Keratinocyte (primary cell): ENCODE measurements at regions not wholly inside any gene's neighbourhood (a gene's known extent, or its start where the extent isn't known, plus 50 kb on each side); places are given as distances from the start of the nearest gene placed in this dataset.

ENCODE experiments used
- DNase-seq: peaks from one replicate; pipeline ENCODE4 v3.0.0-alpha.2; 2011; ENCODE audit warnings: low read depth, missing footprints, low spot score
- FAIRE-seq: peaks from 2 replicates; lab custom pipeline; 2011; peaks lifted over from hg19 to GRCh38; lab: Jason Lieb, UNC
- H2AFZ ChIP-seq: 2 replicates; pipeline ENCODE4 v1.6.0; 2012; ENCODE audit warnings: low read length, control low read depth, inconsistent platforms; ENCODE audit not compliant: control insufficient read depth
- H3K27ac ChIP-seq: 2 replicates; pipeline ENCODE4 v1.5.1; 2011; ENCODE audit warnings: low read length; ENCODE audit not compliant: control insufficient read depth, insufficient read depth
- H3K27me3 ChIP-seq: 3 replicates; pipeline ENCODE4 v1.6.0; 2011; ENCODE audit warnings: low read length; ENCODE audit not compliant: control insufficient read depth, insufficient read depth; ENCODE audit errors: extremely low read depth
- H3K36me3 ChIP-seq, 2 experiments: 2 replicates in 1 of 2; 3 replicates in 1 of 2; pipeline ENCODE4 v1.5.1; 2011; ENCODE audit warnings: low read length in 2 of 2, mild to moderate bottlenecking in 1 of 2; ENCODE audit not compliant: control insufficient read depth in 2 of 2, insufficient read depth in 2 of 2; ENCODE audit errors: extremely low read depth in 1 of 2
- H3K4me1 ChIP-seq: 3 replicates; pipeline ENCODE4 v1.5.1; 2011; ENCODE audit warnings: low read length; ENCODE audit not compliant: control insufficient read depth, insufficient read depth; ENCODE audit errors: extremely low read depth
- H3K4me2 ChIP-seq: 3 replicates; pipeline ENCODE4 v1.6.0; 2011; ENCODE audit warnings: low read depth, low read length; ENCODE audit not compliant: control insufficient read depth, insufficient read depth; ENCODE audit errors: extremely low read depth
- H3K4me3 ChIP-seq, 3 experiments: fragments of 200-600 bp in 1 of 3; sonication (generic) in 1 of 3; 2 replicates in 2 of 3; 3 replicates in 1 of 3; pipeline ENCODE4 v1.5.1; 2011 to 2016; ENCODE audit warnings: low read length in 3 of 3, mild to moderate bottlenecking in 3 of 3, control low read depth in 2 of 3, inconsistent platforms in 1 of 3, low read depth in 1 of 3, mixed read lengths in 1 of 3, mixed run types in 1 of 3, moderate library complexity in 1 of 3; ENCODE audit not compliant: control insufficient read depth in 2 of 3, insufficient read depth in 2 of 3; ENCODE audit errors: extremely low read depth in 1 of 3
- H3K79me2 ChIP-seq: 2 replicates; pipeline ENCODE4 v1.6.0; 2012; ENCODE audit warnings: low read length; ENCODE audit not compliant: control insufficient read depth, insufficient read depth
- H3K9ac ChIP-seq: 3 replicates; pipeline ENCODE4 v1.6.0; 2011; ENCODE audit warnings: low read length; ENCODE audit not compliant: control insufficient read depth, insufficient read depth; ENCODE audit errors: extremely low read depth
- H3K9me1 ChIP-seq: 3 replicates; pipeline ENCODE4 v1.6.0; 2011; ENCODE audit warnings: low read length; ENCODE audit not compliant: control insufficient read depth, insufficient read depth; ENCODE audit errors: extremely low read depth
- H3K9me3 ChIP-seq: 2 replicates; pipeline ENCODE4 v1.5.1; 2012; ENCODE audit warnings: low read depth, low read length; ENCODE audit not compliant: control insufficient read depth
- H4K20me1 ChIP-seq: 3 replicates; pipeline ENCODE4 v1.6.0; 2011; ENCODE audit warnings: low read length; ENCODE audit not compliant: control insufficient read depth, insufficient read depth; ENCODE audit errors: extremely low read depth
- EZH2 ChIP-seq: IDR thresholded peaks from one replicate; pipeline ENCODE4 v1.6.1; 2012; ENCODE audit warnings: inconsistent platforms, mild to moderate bottlenecking, low read length, moderate library complexity
- dilution Hi-C: fragments of 300-500 bp; cut with MboI; formaldehyde crosslinking; loops from one replicate; pipeline ENCODE4 v1.7.0; 2020; ENCODE audit warnings: low sequenced_read_pairs; ENCODE audit not compliant: extremely low pct_ligation_motif_present
- TF ChIP-seq, protein P1 (sequence below), 3 experiments: IDR thresholded peaks in 1 of 3; conservative IDR thresholded peaks in 1 of 3; optimal IDR thresholded peaks in 1 of 3; 2 replicates in 2 of 3; 3 replicates in 1 of 3; pipeline versions ENCODE3 to v1.5.1; 2011; ENCODE audit warnings: low read length in 3 of 3, mild to moderate bottlenecking in 3 of 3, moderate library complexity in 2 of 3, control low read depth in 1 of 3, inconsistent platforms in 1 of 3; ENCODE audit not compliant: insufficient read depth in 2 of 3; ENCODE audit errors: extremely low read depth in 1 of 3

DNA sequence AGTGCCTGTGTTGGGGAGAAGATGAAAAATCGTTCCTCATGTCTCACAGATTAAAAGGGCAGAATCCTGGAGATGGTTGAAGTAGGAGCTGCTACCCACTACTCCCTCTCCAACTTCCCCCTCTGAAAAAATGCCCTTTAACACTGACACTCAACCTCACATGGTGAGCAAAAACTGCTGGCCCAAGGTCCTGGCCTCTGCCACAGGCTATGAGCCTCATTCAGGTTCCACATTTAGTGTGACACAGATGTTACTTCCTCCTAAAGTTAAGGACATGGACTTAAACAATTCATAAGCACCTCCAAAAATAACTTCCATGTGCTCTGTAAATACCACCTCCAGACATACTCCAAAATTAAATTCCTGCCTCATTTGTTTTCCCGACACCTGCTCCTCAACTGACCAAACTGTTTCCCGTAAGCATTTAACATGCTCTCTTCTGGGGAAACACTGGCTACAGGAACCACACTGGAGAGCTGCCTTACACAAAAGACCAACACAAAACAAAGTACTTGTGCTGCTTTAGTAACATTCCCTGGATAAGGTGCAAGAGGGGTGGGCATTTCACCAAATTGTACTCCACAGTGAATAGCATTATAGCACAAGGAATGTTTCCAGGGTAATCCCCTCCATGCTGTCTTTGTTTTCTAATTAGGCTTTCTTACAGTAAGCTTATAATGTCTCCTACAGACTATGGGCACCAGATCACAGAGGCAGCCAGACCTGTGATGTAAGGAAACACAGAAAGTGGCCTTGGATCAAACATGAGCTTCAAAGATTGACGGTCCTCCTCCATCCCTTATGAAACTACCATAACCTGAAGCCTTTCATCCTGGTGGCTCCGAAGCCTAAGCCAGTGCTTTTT lies 57.0 kb downstream of the PHLDA1 start:
- Histone ChIP-seq H3K4me2 (no peak overlapping the region), H3K79me2 (no peaks in the 10 kb centered on the region), H3K9me3 (no peaks in the 10 kb centered on the region), H3K27ac (no peak overlapping the region), H3K9me1 (no peaks in the 10 kb centered on the region), H4K20me1 (no peaks in the 10 kb centered on the region), H3K9ac (no peak overlapping the region), H2AFZ (no peak overlapping the region), H3K4me3 (no peak overlapping the region), H3K4me1 (peaks cover 33% of the 10 kb centered on the region), H3K27me3 (no peaks in the 10 kb centered on the region), H3K36me3 (no peaks in the 10 kb centered on the region)
- dilution Hi-C loops, result no loop called here
- DNase-seq (no peak), FAIRE-seq (no peak)
- TF ChIP-seq, protein P1, sequence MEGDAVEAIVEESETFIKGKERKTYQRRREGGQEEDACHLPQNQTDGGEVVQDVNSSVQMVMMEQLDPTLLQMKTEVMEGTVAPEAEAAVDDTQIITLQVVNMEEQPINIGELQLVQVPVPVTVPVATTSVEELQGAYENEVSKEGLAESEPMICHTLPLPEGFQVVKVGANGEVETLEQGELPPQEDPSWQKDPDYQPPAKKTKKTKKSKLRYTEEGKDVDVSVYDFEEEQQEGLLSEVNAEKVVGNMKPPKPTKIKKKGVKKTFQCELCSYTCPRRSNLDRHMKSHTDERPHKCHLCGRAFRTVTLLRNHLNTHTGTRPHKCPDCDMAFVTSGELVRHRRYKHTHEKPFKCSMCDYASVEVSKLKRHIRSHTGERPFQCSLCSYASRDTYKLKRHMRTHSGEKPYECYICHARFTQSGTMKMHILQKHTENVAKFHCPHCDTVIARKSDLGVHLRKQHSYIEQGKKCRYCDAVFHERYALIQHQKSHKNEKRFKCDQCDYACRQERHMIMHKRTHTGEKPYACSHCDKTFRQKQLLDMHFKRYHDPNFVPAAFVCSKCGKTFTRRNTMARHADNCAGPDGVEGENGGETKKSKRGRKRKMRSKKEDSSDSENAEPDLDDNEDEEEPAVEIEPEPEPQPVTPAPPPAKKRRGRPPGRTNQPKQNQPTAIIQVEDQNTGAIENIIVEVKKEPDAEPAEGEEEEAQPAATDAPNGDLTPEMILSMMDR (optimal IDR thresholded peaks at IDR 0.05 in 1 of 3, IDR thresholded peaks at IDR 0.05 in 1 of 3, conservative IDR thresholded peaks at IDR 0.05 in 1 of 3; ENCODE audit: extremely low read depth in 1 of 3, insufficient read depth in 2 of 3, low read length in 3 of 3), result no peak
- no peak for TF ChIP-seq EZH2

DNA sequence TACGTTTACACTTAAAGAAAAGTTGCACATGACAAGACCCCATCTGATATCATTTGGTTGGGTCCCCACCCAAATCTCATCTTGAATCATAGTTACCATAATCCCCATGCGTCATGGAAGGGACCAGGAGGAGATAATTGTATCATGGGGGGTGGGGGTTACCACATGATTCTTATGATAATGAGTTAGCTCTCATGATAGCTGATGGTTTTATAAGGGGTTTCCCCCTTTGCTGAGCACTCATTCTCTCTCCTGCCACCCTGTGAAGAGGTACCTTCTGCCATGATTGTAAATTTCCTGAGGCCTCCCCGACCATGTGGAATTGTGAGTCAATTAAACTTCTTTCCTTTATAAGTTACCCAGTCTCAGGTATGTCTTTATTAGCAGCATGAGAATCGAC lies 60.3 kb downstream of the PHLDA1 start:
- Histone ChIP-seq H3K4me3 (no peak overlapping the region), H4K20me1 (no peaks in the 10 kb centered on the region), H3K9ac (no peak overlapping the region), H3K79me2 (no peaks in the 10 kb centered on the region), H3K27me3 (no peaks in the 10 kb centered on the region), H3K4me1 (peaks cover 9% of the 10 kb centered on the region), H3K9me1 (no peaks in the 10 kb centered on the region), H3K9me3 (no peaks in the 10 kb centered on the region), H3K36me3 (no peaks in the 10 kb centered on the region), H3K4me2 (no peak overlapping the region), H2AFZ (no peak overlapping the region), H3K27ac (no peak overlapping the region)
- FAIRE-seq (no peak), DNase-seq (no peak)
- no peak for TF ChIP-seq EZH2
- TF ChIP-seq, protein P1 (optimal IDR thresholded peaks at IDR 0.05 in 1 of 3, IDR thresholded peaks at IDR 0.05 in 1 of 3, conservative IDR thresholded peaks at IDR 0.05 in 1 of 3; ENCODE audit: extremely low read depth in 1 of 3, insufficient read depth in 2 of 3, low read length in 3 of 3), result no peak
- dilution Hi-C loops, result no loop called here
